H1 (cell line): ENCODE measurements at regions not wholly inside any gene's neighbourhood (a gene's known extent, or its start where the extent isn't known, plus 50 kb on each side); places are given as distances from the start of the nearest gene placed in this dataset.
A peak's percentile ranks its signal among the peaks of the same experiment; 100 is the strongest.

ENCODE experiments used
- CTCF ChIA-PET: fragments of 300-600 bp; sonication (Branson Sonifier 250); formaldehyde crosslinking; loops from one replicate; lab custom pipeline; 2021; ENCODE audit not compliant: partially characterized antibody; lab: Charles Lee
- POLR2A ChIA-PET: fragments of 300-600 bp; sonication (Branson Sonifier 250); formaldehyde crosslinking; loops from one replicate; lab custom pipeline; 2021; ENCODE audit warnings: inconsistent platforms; ENCODE audit not compliant: partially characterized antibody; lab: Charles Lee
- DNase-seq, 2 experiments: peaks; one replicate each; pipeline versions ENCODE4 v3.0.0 to v3.0.0-alpha.2; 2010 to 2022; ENCODE audit warnings: low spot score in 2 of 2, low read depth in 1 of 2, mixed read lengths in 1 of 2
- FAIRE-seq: peaks from 2 replicates; lab custom pipeline; 2011; peaks lifted over from hg19 to GRCh38; lab: Jason Lieb, UNC
- H2AFZ ChIP-seq: 2 replicates; pipeline ENCODE4 v1.8.1; 2012; ENCODE audit warnings: low read length, inconsistent platforms
- H2AK5ac ChIP-seq: 2 replicates; pipeline ENCODE4 v1.6.1; 2013; ENCODE audit warnings: low read depth, low read length
- H2BK120ac ChIP-seq: replicated peaks from 2 replicates; pipeline ENCODE3; 2013; ENCODE audit warnings: low read depth, low read length, inconsistent platforms
- H2BK12ac ChIP-seq: 2 replicates; pipeline ENCODE4 v1.6.1; 2013; ENCODE audit warnings: low read depth, low read length
- H2BK15ac ChIP-seq: 2 replicates; pipeline ENCODE4 v1.6.1; 2013; ENCODE audit warnings: low read length
- H2BK20ac ChIP-seq: 2 replicates; pipeline ENCODE4 v1.6.1; 2013; ENCODE audit warnings: low read length
- H2BK5ac ChIP-seq: 2 replicates; pipeline ENCODE4 v1.6.1; 2013; ENCODE audit warnings: low read depth, low read length
- H3K14ac ChIP-seq: 2 replicates; pipeline ENCODE4 v1.6.1; 2013; ENCODE audit warnings: inconsistent platforms; ENCODE audit not compliant: insufficient read length
- H3K18ac ChIP-seq: 2 replicates; pipeline ENCODE4 v1.6.1; 2013; ENCODE audit warnings: low read length; ENCODE audit errors: extremely low read depth
- H3K23ac ChIP-seq: 2 replicates; pipeline ENCODE4 v1.6.1; 2013; ENCODE audit warnings: inconsistent platforms; ENCODE audit not compliant: insufficient read length
- H3K23me2 ChIP-seq: 2 replicates; pipeline ENCODE4 v1.6.1; 2013; ENCODE audit warnings: low read depth, low read length
- H3K27ac ChIP-seq: 2 replicates; pipeline ENCODE4 v1.6.1; 2011; ENCODE audit warnings: low read depth, low read length, inconsistent platforms
- H3K27me3 ChIP-seq, 4 experiments: replicated peaks in 1 of 4; 1 replicate in 1 of 4; 2 replicates in 3 of 4; pipeline versions ENCODE4 v1.6.1 to v1.8.1; 2011 to 2013; ENCODE audit warnings: low read length in 3 of 4, mild to moderate bottlenecking in 3 of 4, inconsistent platforms in 2 of 4, mixed read lengths in 2 of 4, moderate library complexity in 1 of 4; ENCODE audit not compliant: control insufficient read depth in 3 of 4, insufficient read depth in 3 of 4; ENCODE audit errors: extremely low read depth in 1 of 4
- H3K36me3 ChIP-seq, 4 experiments: 2 replicates each; pipeline versions ENCODE4 v1.6.1 to v1.8.1; 2011 to 2013; ENCODE audit warnings: mild to moderate bottlenecking in 4 of 4, low read length in 3 of 4, moderate library complexity in 2 of 4, control low read depth in 1 of 4, inconsistent platforms in 1 of 4; ENCODE audit not compliant: insufficient read depth in 4 of 4, control insufficient read depth in 2 of 4
- H3K4ac ChIP-seq: replicated peaks from 2 replicates; pipeline ENCODE3; 2013; ENCODE audit warnings: low read length, low read depth, mixed read lengths, inconsistent platforms; ENCODE audit not compliant: insufficient read length
- H3K4me1 ChIP-seq, 4 experiments: replicated peaks in 1 of 4; 1 replicate in 1 of 4; 2 replicates in 3 of 4; pipeline versions ENCODE4 v1.6.1 to v1.8.1; 2011 to 2013; ENCODE audit warnings: low read length in 3 of 4, inconsistent platforms in 2 of 4, mixed read lengths in 1 of 4; ENCODE audit not compliant: insufficient read depth in 4 of 4, control insufficient read depth in 3 of 4
- H3K4me2 ChIP-seq, 2 experiments: 2 replicates each; pipeline versions ENCODE4 v1.6.1 to v1.8.1; 2011 to 2013; ENCODE audit warnings: low read depth in 2 of 2, low read length in 2 of 2, control low read depth in 1 of 2, inconsistent platforms in 1 of 2, mild to moderate bottlenecking in 1 of 2; ENCODE audit not compliant: insufficient read depth in 1 of 2
- H3K4me3 ChIP-seq, 4 experiments: fragments of 200-600, 300-600 bp in 1 of 4; sonication (generic), shearing (Covaris generic), sonication (Bioruptor Twin) in 1 of 4; 2 replicates each; pipeline versions ENCODE4 v1.5.1 to v1.8.1; 2011 to 2016; ENCODE audit warnings: low read length in 4 of 4, low read depth in 3 of 4, control low read depth in 2 of 4, inconsistent platforms in 2 of 4, mild to moderate bottlenecking in 2 of 4, mixed read lengths in 1 of 4, moderate library complexity in 1 of 4; ENCODE audit not compliant: insufficient read depth in 2 of 4; ENCODE audit errors: extremely low read depth in 1 of 4
- H3K56ac ChIP-seq: replicated peaks from 2 replicates; pipeline ENCODE3; 2013; ENCODE audit warnings: low read depth, mild to moderate bottlenecking, mixed read lengths, low read length, inconsistent platforms; ENCODE audit not compliant: insufficient read length
- H3K79me1 ChIP-seq: 2 replicates; pipeline ENCODE4 v1.6.1; 2013; ENCODE audit warnings: low read depth, low read length, control low read depth
- H3K79me2 ChIP-seq, 2 experiments: 2 replicates each; pipeline versions ENCODE4 v1.6.1 to v1.8.1; 2012 to 2013; ENCODE audit warnings: low read length in 2 of 2, mild to moderate bottlenecking in 2 of 2, inconsistent platforms in 1 of 2; ENCODE audit not compliant: insufficient read depth in 2 of 2, control insufficient read depth in 1 of 2
- H3K9ac ChIP-seq, 4 experiments: replicated peaks in 1 of 4; 1 replicate in 1 of 4; 2 replicates in 3 of 4; pipeline versions ENCODE4 v1.6.1 to v1.8.1; 2011 to 2013; ENCODE audit warnings: low read depth in 3 of 4, low read length in 3 of 4, control low read depth in 2 of 4, mild to moderate bottlenecking in 2 of 4, moderate library complexity in 2 of 4, inconsistent platforms in 1 of 4; ENCODE audit errors: extremely low read depth in 1 of 4
- H3K9me3 ChIP-seq, 2 experiments: 2 replicates each; pipeline versions ENCODE4 v1.6.1 to v1.8.1; 2012 to 2013; ENCODE audit warnings: mild to moderate bottlenecking in 2 of 2, moderate library complexity in 2 of 2, control low read depth in 1 of 2, inconsistent platforms in 1 of 2, low read depth in 1 of 2, low read length in 1 of 2, mixed read lengths in 1 of 2; ENCODE audit not compliant: insufficient read depth in 2 of 2
- H4K20me1 ChIP-seq, 2 experiments: replicated peaks in 1 of 2; 2 replicates each; pipeline versions ENCODE3 to v1.8.1; 2011 to 2013; ENCODE audit warnings: inconsistent platforms in 2 of 2, low read length in 2 of 2, mild to moderate bottlenecking in 1 of 2; ENCODE audit not compliant: insufficient read depth in 2 of 2, control insufficient read depth in 1 of 2
- H4K5ac ChIP-seq: 2 replicates; pipeline ENCODE4 v1.6.1; 2013; ENCODE audit warnings: low read length, low read depth, mixed read lengths, inconsistent platforms; ENCODE audit not compliant: insufficient read length
- H4K8ac ChIP-seq: 2 replicates; pipeline ENCODE4 v1.8.0; 2013; ENCODE audit warnings: mild to moderate bottlenecking, moderate library complexity, low read length, inconsistent platforms; ENCODE audit not compliant: insufficient read depth; ENCODE audit errors: extremely low read depth
- H4K91ac ChIP-seq: replicated peaks from 2 replicates; pipeline ENCODE3; 2013; ENCODE audit warnings: low read length, mixed read lengths, inconsistent platforms; ENCODE audit not compliant: insufficient read length
- BACH1 ChIP-seq: IDR thresholded peaks from 2 replicates; pipeline ENCODE4 v1.6.1; 2012; ENCODE audit warnings: low read length, improper control_type of control experiment
- CBX5 ChIP-seq: fragments of 300-800, 300-1000 bp; sonication (generic); IDR thresholded peaks from 2 replicates; pipeline ENCODE4 v1.7.1; 2016; ENCODE audit warnings: antibody characterized with exemption, low read length, low read depth
- CREB1 ChIP-seq: IDR thresholded peaks from 2 replicates; pipeline ENCODE4 v1.6.1; 2012; ENCODE audit warnings: inconsistent platforms
- GABPA ChIP-seq: IDR thresholded peaks from 2 replicates; pipeline ENCODE4 v1.6.1; 2011; ENCODE audit warnings: mild to moderate bottlenecking, low read length, moderate library complexity, borderline replicate concordance; ENCODE audit not compliant: insufficient read depth
- POLR2A ChIP-seq, 2 experiments: IDR thresholded peaks; 1 replicate in 1 of 2; 2 replicates in 1 of 2; pipeline ENCODE4 v1.6.1; 2011; ENCODE audit warnings: low read depth in 2 of 2, low read length in 2 of 2, mild to moderate bottlenecking in 2 of 2; ENCODE audit errors: control extremely low read depth in 1 of 2
- POLR2AphosphoS5 ChIP-seq: IDR thresholded peaks from 2 replicates; pipeline ENCODE4 v1.6.1; 2011; ENCODE audit warnings: low read depth, low read length
- SIRT6 ChIP-seq: IDR thresholded peaks from one replicate; pipeline ENCODE4 v1.7.1; 2012; ENCODE audit warnings: low read length, inconsistent platforms
- WGBS, 2 experiments: shearing (Covaris generic) in 1 of 2; methylation state at CpG; one replicate each; pipeline versions ENCODE4 v1.1.6 to v1.1.7; 2013 to 2015; ENCODE audit warnings: low lambda C conversion rate in 2 of 2, mixed read lengths in 2 of 2, inconsistent platforms in 1 of 2, low coverage in 1 of 2, missing lambda C conversion rate in 1 of 2; ENCODE audit not compliant: insufficient replicate concordance in 2 of 2, insufficient coverage in 1 of 2, insufficient read length in 1 of 2; ENCODE audit errors: extremely low coverage in 1 of 2, missing lambda C conversion rate in 1 of 2; 5-methylcytosine and 5-hydroxymethylcytosine counted together

DNA sequence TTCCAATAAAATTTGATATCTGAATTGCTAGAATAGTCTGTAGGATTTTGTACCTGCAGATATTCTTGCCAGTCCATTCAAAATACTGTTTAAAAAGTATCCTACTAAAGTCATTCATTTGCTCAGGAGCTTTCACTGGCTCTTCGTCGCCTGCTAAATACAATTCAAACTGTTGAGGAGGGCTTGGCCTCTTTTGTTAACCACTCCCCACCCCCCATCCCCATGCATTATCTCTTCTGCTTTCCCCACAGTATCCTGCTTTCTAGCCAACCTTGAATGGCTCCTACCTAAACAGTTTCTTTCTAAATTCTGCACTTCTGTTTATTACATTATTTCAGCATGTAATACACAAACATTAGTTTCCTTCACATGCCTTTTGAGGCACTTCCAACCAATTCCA, 230.8 kb downstream of the CPE start:
- Histone ChIP-seq H2BK120ac (no peak overlapping the region), H3K23ac (no peak overlapping the region), H3K36me3 (no peaks in the 10 kb centered on the region), H2BK15ac (no peak overlapping the region), H3K9me3 (no peaks in the 10 kb centered on the region), H3K9ac (no peak overlapping the region), H2AFZ (0 out of 2 replicates have a peak overlapping the region, but pooled peaks have one; percentile 60), H2BK12ac (no peak overlapping the region), H3K14ac (no peak overlapping the region), H2BK20ac (no peak overlapping the region)
- FAIRE-seq (no peak), DNase-seq (no peak)
- WGBS, 2 experiments: 37% methylated on average over 2 of the region's 2 CpGs; no CpG with 5 or more reads in 1 of the 2 experiments
- TF ChIP-seq POLR2AphosphoS5: no peak
- TF ChIP-seq GABPA: no peak
- no peak for TF ChIP-seq POLR2A (IDR thresholded peaks at IDR 0.05; ENCODE audit: control extremely low read depth in 1 of 2, low read depth in 2 of 2, low read length in 2 of 2)
- no peak for TF ChIP-seq CBX5
- no peak for TF ChIP-seq BACH1
- no peak for TF ChIP-seq SIRT6
- TF ChIP-seq CREB1: no peak
- TF ChIP-seq, all 59 proteins: peak for 0
- no peak overlapping the region for H3K18ac ChIP-seq
- no peak overlapping the region for H3K4me2 ChIP-seq
- H3K27ac ChIP-seq: no peak overlapping the region
- no peak overlapping the region for H3K4ac ChIP-seq
- no peak overlapping the region for H3K56ac ChIP-seq
- H3K79me1 ChIP-seq: no peaks in the 10 kb centered on the region
- no peak overlapping the region for H2AK5ac ChIP-seq
- H3K4me1 ChIP-seq: peaks cover 0 to 5% (median 0%) of the 10 kb centered on the region in 4 experiments; a peak in 2 of 7 replicates
- H3K23me2 ChIP-seq: no peaks in the 10 kb centered on the region
- no peaks in the 10 kb centered on the region for H3K79me2 ChIP-seq
- H4K8ac ChIP-seq: no peak overlapping the region
- H4K91ac ChIP-seq: no peak overlapping the region
- H4K20me1 ChIP-seq: no peaks in the 10 kb centered on the region
- no peak overlapping the region for H3K4me3 ChIP-seq
- no peak overlapping the region for H2BK5ac ChIP-seq
- no peaks in the 10 kb centered on the region for H3K27me3 ChIP-seq
- no peak overlapping the region for H4K5ac ChIP-seq
- ChIA-PET CTCF (no interaction called here), POLR2A (no interaction called here)
